Effector memory CD4-positive, alpha-beta T cell (primary cell): ENCODE measurements at regions not wholly inside any gene's neighbourhood (a gene's known extent, or its start where the extent isn't known, plus 50 kb on each side); places are given as distances from the start of the nearest gene placed in this dataset.
"Not testable (repeated sequence)": the region's sequence is repeated elsewhere in the genome, so short reads cannot be mapped to it uniquely, and the experiment has no call there.

Source experiments
- DNase-seq, 3 donors: peaks; one replicate each; pipeline ENCODE4 v3.0.0-alpha.2; 2020
- H3K27ac ChIP-seq: 2 replicates; pipeline ENCODE4 v1.7.0; 2013; ENCODE audit warnings: mild to moderate bottlenecking, low read length, moderate library complexity; ENCODE audit not compliant: insufficient read depth, poor library complexity, severe bottlenecking
- H3K27me3 ChIP-seq: replicated peaks from 2 replicates; pipeline ENCODE4 v1.7.0; 2013; ENCODE audit warnings: mild to moderate bottlenecking, low read length; ENCODE audit not compliant: insufficient read depth, control insufficient read depth, poor library complexity, severe bottlenecking
- H3K36me3 ChIP-seq: 2 replicates; pipeline ENCODE4 v1.7.0; 2013; ENCODE audit warnings: mild to moderate bottlenecking, low read length, moderate library complexity; ENCODE audit not compliant: control insufficient read depth, insufficient read depth
- H3K4me1 ChIP-seq: 2 replicates; pipeline ENCODE4 v1.7.0; 2013; ENCODE audit warnings: low read length, mild to moderate bottlenecking; ENCODE audit not compliant: control insufficient read depth, insufficient read depth, poor library complexity, severe bottlenecking
- H3K4me3 ChIP-seq: 2 replicates; pipeline ENCODE4 v1.7.0; 2013; ENCODE audit warnings: low read length, low read depth, mild to moderate bottlenecking; ENCODE audit not compliant: insufficient read depth, poor library complexity, severe bottlenecking
- H3K9me3 ChIP-seq: 2 replicates; pipeline ENCODE4 v1.7.0; 2013; ENCODE audit warnings: mild to moderate bottlenecking, low read length, moderate library complexity; ENCODE audit not compliant: control insufficient read depth

DNA sequence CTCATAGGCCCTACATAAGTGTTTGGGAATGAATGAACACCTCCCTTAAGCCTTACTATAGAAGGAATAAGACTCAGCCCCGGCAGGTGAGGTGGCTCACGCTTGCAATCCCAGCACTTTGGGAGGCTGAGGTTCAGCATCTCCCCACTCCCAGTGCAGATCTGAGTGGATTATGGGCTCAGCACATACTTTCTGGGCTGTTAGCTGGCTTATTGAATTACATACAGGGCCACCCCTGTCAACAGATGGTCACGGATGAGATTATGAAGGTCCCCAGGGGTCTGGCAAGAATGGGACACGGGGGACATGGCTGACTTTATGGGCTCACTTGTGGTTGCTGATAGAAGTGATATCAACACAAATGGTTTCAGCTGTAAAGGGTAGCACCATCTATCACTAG is 322.3 kb downstream of the TSN start:
- DNase-seq = no peak
- H3K4me1 ChIP-seq = no peaks in the 10 kb centered on the region
- no peaks in the 10 kb centered on the region for H3K27me3 ChIP-seq
- no peaks in the 10 kb centered on the region for H3K36me3 ChIP-seq
- H3K27ac ChIP-seq = no peak overlapping the region
- H3K9me3 ChIP-seq = no peaks in the 10 kb centered on the region
- no peak overlapping the region for H3K4me3 ChIP-seq

DNA sequence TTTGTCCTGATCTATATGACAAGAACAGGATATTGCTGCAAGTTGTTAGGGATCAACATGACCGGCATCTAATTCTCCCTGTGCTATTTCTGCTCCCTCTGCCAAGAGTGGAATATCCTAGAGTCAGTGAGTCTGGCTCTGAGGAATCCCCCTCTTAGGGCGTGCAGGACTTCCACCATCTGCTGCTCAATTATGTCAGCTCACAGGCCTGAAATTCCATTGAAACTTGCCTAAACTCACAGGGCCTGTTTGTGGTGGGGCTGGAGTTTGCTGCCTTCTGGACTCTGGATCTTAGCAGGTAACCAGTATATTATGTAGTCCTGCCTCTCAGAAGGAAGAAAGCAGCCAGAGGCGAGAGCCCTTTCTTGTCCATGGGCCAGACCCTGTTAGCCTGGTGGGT is 323.0 kb downstream of the TSN start:
- no peak for DNase-seq
- Histone ChIP-seq H3K36me3 (no peaks in the 10 kb centered on the region), H3K27ac (no peak overlapping the region), H3K4me1 (no peaks in the 10 kb centered on the region), H3K27me3 (no peaks in the 10 kb centered on the region), H3K9me3 (no peaks in the 10 kb centered on the region), H3K4me3 (no peak overlapping the region)

DNA sequence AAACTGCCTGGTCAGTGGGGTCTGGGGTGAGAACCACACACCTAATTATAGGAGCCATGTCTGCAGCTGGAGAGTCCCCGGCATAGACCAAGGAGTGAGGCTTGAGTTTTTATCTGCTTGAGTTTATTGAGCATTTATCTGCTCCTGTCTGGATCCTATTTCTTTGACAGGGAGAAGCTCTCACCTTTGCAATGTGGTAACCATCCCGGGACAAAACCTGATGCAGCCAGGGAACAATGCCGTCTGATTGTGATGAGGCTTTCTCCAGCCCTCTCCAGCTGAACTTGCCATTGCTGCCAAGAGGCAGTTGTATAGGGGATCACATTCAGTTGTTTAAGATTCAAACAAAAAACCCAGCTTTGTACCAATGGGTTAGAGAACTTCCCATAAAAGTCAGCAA is 324.4 kb downstream of the TSN start:
- H3K27me3 ChIP-seq = no peaks in the 10 kb centered on the region

DNA sequence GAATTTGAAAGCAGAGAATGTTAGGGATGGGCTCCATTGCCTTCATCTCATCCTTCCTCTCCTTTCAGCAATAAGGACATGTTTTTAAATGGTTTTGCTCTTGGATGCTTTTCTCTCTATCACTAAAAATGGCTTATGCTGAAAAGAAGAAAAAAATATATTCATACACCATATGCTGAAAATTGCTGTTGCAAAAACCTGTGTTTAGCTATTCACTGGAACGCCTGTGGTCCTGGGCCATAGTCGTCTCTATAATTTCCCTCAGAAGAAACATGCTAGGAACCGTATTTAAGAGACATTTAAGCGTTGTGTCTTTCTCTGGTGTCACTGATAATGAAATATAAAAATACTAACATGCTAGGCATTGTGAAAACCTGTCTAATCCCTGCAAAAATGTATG is 324.9 kb downstream of the TSN start:
- no peak overlapping the region for H3K27ac ChIP-seq
- no peaks in the 10 kb centered on the region for H3K9me3 ChIP-seq
- H3K4me3 ChIP-seq = no peak overlapping the region
- no peak for DNase-seq
- no peaks in the 10 kb centered on the region for H3K36me3 ChIP-seq
- H3K27me3 ChIP-seq = no peaks in the 10 kb centered on the region
- H3K4me1 ChIP-seq = no peaks in the 10 kb centered on the region

More for the DNA sequence above, 324.4 kb downstream of the TSN start:
- no peak overlapping the region for H3K27ac ChIP-seq
- DNase-seq = no peak
- H3K9me3 ChIP-seq = no peaks in the 10 kb centered on the region
- H3K4me3 ChIP-seq = no peak overlapping the region
- H3K4me1 ChIP-seq = no peaks in the 10 kb centered on the region
- H3K36me3 ChIP-seq = no peaks in the 10 kb centered on the region

DNA sequence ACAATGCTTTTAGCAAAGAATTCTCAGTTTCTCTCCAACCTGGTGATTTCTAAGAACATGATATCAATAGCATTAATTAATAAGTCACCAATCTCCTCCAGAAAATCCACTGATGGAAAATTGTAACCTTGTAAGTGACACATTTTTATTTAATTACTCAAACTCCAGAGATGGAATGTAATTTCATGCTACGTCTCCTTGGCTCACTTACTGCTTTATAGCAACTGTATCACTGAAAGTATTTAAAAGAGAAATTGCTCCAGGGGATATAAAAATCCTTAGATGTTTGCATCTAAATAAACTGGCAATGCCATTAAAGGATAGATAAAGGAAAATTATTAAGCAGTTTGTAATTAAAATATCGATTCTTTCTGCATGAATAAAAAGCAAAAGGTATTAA is 325.4 kb downstream of the TSN start:
- H3K9me3 ChIP-seq = no peaks in the 10 kb centered on the region
- H3K4me3 ChIP-seq = no peak overlapping the region
- H3K36me3 ChIP-seq = no peaks in the 10 kb centered on the region
- H3K4me1 ChIP-seq = no peaks in the 10 kb centered on the region
- no peak overlapping the region for H3K27ac ChIP-seq
- H3K27me3 ChIP-seq = no peaks in the 10 kb centered on the region
- DNase-seq = no peak

DNA sequence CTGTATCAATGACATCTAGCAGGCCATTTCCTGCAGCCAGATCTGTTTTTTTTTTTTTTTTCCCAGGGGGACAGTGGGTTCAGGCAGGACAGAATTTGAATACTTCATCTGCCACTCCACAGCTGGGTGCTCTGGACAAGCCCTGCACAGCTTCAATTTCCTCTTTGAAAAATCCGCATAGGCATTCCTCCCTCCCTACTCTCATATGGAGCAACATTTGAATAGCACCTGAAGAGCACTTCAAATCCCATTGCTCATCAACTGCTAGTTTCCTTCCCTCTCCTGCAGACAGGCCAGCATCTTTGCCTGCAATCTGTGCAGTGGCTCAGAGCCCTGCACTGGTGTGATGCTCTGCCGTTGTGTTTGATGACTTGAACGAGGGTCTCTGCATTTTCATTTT is 326.3 kb downstream of the TSN start:
- no peaks in the 10 kb centered on the region for H3K9me3 ChIP-seq
- H3K36me3 ChIP-seq = no peaks in the 10 kb centered on the region
- H3K4me1 ChIP-seq = no peaks in the 10 kb centered on the region
- H3K27me3 ChIP-seq = no peaks in the 10 kb centered on the region
- H3K27ac ChIP-seq = no peak overlapping the region
- no peak overlapping the region for H3K4me3 ChIP-seq
- no peak for DNase-seq

DNA sequence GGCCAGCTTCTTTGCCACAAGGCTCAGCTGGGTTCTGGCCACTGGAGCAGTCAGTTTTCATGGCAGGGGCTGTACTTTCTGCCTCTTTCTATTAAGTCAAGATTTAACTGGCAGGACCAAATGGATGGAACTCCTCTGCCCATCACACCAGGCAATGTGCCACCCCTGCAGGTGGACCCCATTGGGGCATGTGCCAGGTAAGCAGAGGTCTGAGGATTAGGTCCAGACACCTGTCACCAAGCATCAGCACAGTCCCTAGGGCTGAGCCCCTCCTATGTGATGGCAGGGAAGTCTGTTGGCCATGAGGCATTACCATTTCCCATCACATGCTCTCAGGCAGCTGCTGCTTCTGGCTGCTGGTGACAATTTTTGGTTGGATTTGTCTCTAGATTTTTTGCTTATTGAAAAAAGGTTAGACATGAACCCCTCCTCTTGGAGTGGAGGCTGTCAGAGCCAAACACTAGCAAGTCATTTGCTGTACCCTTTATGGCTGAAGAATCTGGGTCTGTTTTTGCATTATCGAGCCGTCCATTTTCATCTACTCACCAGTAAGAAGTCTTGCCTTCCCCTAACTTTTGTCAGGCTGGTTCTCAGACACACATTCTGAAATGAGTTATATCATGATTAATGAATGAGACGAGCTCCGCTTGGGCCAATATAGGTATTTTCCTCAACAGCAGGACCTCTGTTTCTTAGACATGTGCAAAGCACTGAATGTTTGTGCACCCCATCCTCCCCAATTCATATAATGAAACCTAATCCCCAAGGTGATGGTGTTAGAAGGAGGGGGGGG is 328.0 kb downstream of the TSN start:
- H3K9me3 ChIP-seq = no peaks in the 10 kb centered on the region

DNA sequence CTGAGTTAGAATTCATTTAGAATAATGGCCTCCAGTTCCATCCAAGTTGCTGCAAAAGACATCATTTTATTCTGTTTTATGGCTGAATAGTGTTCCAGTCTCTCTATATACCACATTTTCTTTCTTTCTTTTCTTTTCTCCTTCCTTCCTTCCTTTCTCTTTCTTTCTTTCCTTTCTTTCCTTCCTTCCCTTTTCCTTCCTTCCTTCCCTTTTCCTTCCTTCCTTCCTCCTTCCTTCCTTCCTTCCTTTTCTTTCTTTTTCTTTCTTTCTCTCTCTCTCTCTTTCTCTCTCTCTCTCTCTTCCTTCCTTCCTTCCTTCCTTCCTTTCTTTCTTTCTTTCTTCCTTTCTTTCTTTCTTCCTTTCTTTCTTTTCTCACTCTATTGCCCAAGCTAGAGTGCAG is 330.2 kb downstream of the TSN start:
- H3K9me3 ChIP-seq, H3K27me3 ChIP-seq, H3K27ac ChIP-seq, H3K4me3 ChIP-seq, H3K4me1 ChIP-seq, DNase-seq, H3K36me3 ChIP-seq: not testable (repeated sequence)

More for the DNA sequence above, 328.0 kb downstream of the TSN start:
- Histone ChIP-seq H3K4me3 (no peak overlapping the region), H3K27me3 (no peaks in the 10 kb centered on the region), H3K4me1 (no peaks in the 10 kb centered on the region), H3K36me3 (no peaks in the 10 kb centered on the region), H3K27ac (no peak overlapping the region)
- no peak for DNase-seq

DNA sequence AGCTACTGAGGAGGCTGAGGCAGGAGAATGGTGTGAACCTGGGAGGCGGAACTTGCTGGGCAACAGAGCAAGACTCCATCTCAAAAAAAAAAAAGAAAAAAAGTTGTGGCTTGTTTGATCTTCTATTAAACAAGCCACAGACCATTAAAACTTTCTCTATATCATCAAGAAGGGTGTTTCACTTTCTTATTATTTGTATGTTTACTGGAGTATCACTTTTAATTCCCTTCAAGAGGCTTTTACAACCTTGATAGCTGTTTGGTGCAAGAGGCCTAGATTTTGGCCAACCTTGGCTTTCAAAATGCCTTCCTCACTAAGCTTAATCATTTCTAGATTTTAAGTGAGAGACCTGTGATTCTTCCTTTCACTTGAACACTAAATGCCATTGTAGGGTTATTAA is 339.1 kb downstream of the TSN start:
- H3K4me3 ChIP-seq = no peak overlapping the region

DNA sequence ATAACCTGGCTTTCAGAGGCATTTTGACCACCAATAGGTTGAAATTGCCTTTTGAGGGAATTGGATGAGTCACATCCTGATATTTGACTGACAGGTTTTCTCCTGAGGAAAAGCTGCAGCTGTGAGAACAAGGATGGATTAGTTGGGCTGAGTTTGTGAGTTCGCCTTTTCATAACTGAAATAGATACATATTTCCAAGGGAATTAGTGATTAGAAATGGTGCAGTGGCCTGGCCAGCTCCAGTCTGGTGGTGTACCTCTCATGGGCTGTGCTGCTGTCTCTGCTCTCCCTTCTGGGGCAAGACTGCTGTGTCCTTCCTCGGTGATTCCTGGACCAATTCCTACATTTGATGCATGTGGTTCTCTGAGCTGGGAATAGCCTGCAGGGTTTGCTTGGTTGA is 341.3 kb downstream of the TSN start:
- Histone ChIP-seq H3K36me3 (no peaks in the 10 kb centered on the region), H3K27ac (no peak overlapping the region), H3K27me3 (no peaks in the 10 kb centered on the region), H3K9me3 (no peaks in the 10 kb centered on the region), H3K4me1 (no peaks in the 10 kb centered on the region), H3K4me3 (no peak overlapping the region)
- no peak for DNase-seq

More for the DNA sequence above, 339.1 kb downstream of the TSN start:
- no peak overlapping the region for H3K27ac ChIP-seq
- no peaks in the 10 kb centered on the region for H3K27me3 ChIP-seq
- H3K36me3 ChIP-seq = no peaks in the 10 kb centered on the region
- no peaks in the 10 kb centered on the region for H3K9me3 ChIP-seq
- no peaks in the 10 kb centered on the region for H3K4me1 ChIP-seq
- DNase-seq = no peak
